Prostate gland (tissue), 2 donors: ENCODE measurements at regions not wholly inside any gene's neighbourhood (a gene's known extent, or its start where the extent isn't known, plus 50 kb on each side); places are given as distances from the start of the nearest gene placed in this dataset.

Source experiments
- POLR2A ChIP-seq: fragments of 450-650 bp; IDR thresholded peaks from one replicate; pipeline ENCODE4 v1.6.1; 2016; ENCODE audit warnings: antibody characterized with exemption, mild to moderate bottlenecking
- POLR2AphosphoS5 ChIP-seq: sonication (generic); formaldehyde crosslinking; IDR thresholded peaks from one replicate; pipeline ENCODE4 v1.6.1; 2017; ENCODE audit warnings: antibody characterized with exemption
- TF ChIP-seq, protein P1 (sequence below), 4 experiments: fragments of 200-600 bp in 2 of 4; fragments of 450-650 bp in 2 of 4; sonication (generic) in 2 of 4; IDR thresholded peaks; 1 replicate in 3 of 4; 2 replicates in 1 of 4; pipeline ENCODE4 v1.5.1; 2016 to 2019; ENCODE audit warnings: antibody characterized with exemption in 4 of 4, mild to moderate bottlenecking in 2 of 4, moderate library complexity in 2 of 4

- TF ChIP-seq, protein P1, sequence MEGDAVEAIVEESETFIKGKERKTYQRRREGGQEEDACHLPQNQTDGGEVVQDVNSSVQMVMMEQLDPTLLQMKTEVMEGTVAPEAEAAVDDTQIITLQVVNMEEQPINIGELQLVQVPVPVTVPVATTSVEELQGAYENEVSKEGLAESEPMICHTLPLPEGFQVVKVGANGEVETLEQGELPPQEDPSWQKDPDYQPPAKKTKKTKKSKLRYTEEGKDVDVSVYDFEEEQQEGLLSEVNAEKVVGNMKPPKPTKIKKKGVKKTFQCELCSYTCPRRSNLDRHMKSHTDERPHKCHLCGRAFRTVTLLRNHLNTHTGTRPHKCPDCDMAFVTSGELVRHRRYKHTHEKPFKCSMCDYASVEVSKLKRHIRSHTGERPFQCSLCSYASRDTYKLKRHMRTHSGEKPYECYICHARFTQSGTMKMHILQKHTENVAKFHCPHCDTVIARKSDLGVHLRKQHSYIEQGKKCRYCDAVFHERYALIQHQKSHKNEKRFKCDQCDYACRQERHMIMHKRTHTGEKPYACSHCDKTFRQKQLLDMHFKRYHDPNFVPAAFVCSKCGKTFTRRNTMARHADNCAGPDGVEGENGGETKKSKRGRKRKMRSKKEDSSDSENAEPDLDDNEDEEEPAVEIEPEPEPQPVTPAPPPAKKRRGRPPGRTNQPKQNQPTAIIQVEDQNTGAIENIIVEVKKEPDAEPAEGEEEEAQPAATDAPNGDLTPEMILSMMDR (IDR thresholded peaks at IDR 0.05): no peak
- TF ChIP-seq POLR2A: no peak
- TF ChIP-seq POLR2AphosphoS5: no peak
Measured at GRCh38 chr3:25171118-25171807, 256.8 kb upstream of the RARB start.
